SU-DHL-6 (cell line): ENCODE measurements at regions not wholly inside any gene's neighbourhood (a gene's known extent, or its start where the extent isn't known, plus 50 kb on each side); places are given as distances from the start of the nearest gene placed in this dataset.

ENCODE experiments used
- CTCF ChIP-seq: fragments of 200-600 bp; sonication (generic); IDR thresholded peaks from one replicate; pipeline ENCODE4 v1.5.1; 2017; ENCODE audit warnings: antibody characterized with exemption, mild to moderate bottlenecking, low read length, moderate library complexity; ENCODE audit not compliant: insufficient read depth, poor library complexity, severe bottlenecking
- EZH2phosphoT487 ChIP-seq: fragments of 200-600 bp; sonication (generic), shearing (Covaris generic); conservative IDR thresholded peaks from 2 replicates; pipeline ENCODE4 v1.6.1; 2018; ENCODE audit warnings: mild to moderate bottlenecking, antibody characterized with exemption, low read length, moderate library complexity, mixed read lengths

GRCh38 chr14:30362369-30363218 lies 196.4 kb upstream of the G2E3 start:
- no peak for TF ChIP-seq CTCF
- no peak for TF ChIP-seq EZH2phosphoT487
